ENCODE measurements at regions not wholly inside any gene's neighbourhood (a gene's known extent, or its start where the extent isn't known, plus 50 kb on each side); places are given as distances from the start of the nearest gene placed in this dataset.

DNA sequence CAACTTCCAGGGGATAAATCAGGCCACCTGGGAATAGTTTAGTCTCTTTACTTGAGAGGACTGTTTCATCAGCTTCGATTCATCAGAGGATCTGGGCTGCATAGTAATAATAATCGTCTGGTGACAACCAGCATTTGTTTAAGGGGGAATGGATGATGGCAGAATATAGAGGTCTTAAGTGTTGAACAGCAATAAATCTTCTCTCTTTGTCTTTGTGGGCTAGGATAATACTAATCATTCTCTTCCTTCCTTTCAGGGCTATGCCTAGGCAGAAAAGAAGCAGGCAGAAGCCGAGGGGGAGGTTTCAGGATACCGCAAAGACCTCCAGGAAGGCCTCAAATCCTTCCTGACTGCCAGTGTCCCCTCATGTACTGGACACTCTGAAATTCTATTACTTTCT is 150.4 kb upstream of the GAREM1 start:
- DNase-seq = no peak

DNA sequence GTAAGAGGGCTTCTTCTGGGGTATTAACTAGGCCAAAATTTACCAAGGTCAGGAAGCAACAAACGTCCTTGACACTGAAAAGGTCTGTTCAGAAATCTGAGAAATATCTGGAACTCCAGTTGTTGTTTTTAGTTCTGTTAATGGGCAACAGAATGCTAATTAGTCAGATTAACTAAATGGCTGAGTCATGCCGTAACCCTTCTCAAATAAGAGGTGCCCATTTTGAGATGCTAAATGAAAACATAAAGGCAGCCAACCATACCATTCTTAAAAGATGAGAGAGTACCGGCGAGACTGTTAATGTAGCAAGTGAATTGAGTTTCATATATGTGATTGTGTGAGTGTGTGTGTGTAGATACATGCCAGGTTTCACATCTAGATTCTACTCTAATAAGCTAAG is 147.9 kb upstream of the GAREM1 start:
- no peak for DNase-seq

DNA sequence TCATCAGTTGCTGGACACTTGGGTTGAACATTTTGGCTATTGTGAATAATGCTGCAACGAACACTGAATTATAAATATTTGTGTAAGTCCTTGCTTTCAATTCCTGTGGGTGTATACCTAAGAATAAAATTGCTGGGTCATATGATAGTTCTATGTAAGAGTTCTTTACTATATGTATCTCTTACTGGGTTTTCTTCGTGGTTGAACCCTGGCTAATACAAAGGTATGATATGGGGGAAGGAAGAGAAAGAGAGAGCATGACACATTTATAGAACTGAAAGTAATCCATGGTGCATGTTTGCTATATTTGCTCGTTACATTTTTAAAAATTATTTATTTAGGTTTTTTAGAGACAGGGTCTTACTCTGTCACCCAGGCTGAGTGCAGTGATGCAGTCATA is 143.1 kb upstream of the GAREM1 start:
- no peak for DNase-seq

DNA sequence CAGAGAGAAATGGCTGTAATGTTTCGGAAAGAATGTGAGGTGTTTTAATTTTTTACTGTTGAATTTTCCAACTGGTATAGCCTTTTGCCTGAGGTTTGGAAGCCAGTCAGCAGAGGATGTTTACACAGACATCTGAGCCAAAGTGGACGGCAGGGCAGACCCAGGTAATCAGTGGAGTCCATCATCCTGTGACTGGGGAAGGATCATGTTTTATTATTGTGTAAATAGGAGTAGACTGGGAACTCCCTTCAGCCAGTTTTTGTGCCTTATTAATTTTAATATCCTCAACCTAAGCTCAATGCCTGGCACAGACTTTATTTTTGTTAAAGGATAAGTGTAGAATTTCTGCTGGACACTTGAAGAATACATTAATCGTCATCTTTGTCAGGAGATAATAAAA is 142.0 kb upstream of the GAREM1 start:
- DNase-seq = no peak

DNA sequence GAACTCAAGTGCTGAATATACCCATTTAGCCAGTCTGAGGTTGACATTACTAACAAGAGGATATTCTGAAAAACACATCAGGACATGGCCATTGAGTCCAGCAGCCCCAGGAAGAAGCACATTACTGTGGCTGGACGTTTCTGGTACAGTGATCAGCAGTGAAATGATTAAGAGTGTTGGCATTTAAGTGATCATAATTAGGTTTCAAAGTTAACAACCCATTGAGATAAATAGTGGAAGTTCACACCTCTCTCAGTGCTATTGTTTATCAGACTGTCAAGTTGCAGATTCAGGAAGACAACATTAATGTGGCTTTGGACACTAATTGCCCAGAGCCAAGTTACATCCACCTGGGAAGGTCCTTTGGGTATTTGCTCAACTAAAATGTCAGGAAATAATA is 139.5 kb upstream of the GAREM1 start:
- DNase-seq = no peak

DNA sequence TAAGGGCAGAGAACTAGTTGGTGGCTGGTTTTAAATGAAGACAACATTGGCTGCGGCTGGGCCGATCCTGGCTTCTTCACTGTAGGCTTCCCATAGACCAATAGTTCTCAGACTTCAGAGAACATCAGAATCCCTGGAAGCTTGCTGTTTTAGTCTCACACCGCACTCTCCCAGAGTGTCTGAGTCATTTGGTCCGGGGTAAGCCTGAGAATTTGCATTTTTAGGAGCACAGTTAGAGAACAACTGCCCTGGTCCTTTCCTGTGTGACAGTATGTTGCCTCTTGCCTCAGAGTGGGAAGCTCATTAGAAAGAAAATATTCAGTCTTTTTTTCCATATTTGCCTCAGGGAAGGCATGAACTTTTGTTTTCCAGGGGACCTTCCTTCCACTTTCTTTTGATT is 137.1 kb upstream of the GAREM1 start:
- no peak for DNase-seq

DNA sequence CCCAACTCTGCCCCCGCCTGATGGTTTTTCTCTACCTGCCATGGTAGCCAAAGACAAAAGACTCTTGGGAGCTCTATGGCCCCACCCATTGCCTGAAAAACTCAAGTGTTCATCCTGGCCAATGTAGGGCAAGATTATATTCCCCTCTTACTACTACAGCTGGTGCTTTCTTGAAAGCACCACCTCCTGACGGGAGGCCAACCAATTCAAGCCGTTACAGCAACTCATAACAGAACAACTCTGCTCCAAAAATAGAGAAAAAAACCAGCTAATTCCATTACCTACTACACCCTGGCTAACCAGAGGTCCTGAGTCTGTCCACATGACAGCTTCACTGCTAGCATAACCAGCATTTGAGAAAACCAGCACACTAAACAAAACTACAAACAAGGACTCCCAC is 127.5 kb upstream of the GAREM1 start:
- DNase-seq = no peak

DNA sequence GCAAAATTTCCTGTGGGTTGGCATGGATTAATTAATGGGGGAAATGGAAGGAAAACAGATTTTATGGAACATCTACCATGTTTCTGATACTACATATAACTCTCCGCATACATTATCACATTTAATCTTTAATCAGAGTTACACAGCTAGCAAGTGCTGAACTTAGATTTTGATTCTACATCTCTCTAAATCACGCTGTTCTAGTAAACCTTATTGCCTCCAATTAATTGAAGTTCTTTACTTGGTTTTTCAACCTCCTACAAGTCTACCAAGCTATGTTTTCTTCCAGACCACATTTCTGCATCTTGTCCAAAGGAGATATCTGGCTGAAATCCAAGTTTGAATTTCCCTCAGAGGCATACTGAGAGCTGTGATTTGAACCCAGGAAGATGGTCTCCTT is 125.8 kb upstream of the GAREM1 start:
- DNase-seq = no peak

DNA sequence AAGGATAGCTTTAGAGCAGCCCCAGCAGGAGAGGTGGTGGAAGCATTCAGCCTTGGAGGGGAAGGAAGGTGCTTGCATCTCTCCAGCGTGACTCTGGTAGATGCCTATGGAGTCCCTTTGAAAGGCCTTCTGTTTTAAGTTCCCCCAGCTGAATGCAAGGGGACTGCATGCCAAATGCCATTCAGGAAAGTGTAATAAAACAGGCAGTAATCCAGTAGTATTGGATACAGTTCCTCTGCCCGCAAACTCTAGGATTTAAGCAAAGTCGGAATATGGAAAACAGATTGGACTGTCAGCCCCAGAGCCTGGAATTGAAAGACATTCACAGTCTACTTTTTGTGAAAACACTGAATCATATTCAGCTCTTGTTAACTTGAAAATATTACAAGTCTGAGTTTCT is 125.2 kb upstream of the GAREM1 start:
- DNase-seq = no peak

DNA sequence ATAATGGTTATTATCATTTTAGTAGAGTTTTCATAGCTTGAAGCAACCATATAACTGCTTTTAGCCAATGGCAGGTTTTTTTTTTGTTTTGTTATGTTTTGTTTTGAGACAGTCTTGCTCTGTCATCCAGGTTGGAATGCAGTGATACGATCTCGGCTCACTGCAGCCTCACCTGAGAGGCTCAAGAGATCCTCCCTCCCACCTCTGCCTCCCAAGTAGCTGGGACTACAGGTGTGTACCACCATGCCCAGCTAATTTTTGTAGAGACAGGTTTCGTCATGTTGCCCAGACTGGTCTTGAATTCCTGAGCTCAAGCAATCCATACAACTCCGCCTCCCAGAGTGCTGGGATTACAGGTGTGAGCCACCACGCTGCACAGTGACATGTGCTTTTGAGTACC is 117.5 kb upstream of the GAREM1 start:
- DNase-seq = no peak

DNA sequence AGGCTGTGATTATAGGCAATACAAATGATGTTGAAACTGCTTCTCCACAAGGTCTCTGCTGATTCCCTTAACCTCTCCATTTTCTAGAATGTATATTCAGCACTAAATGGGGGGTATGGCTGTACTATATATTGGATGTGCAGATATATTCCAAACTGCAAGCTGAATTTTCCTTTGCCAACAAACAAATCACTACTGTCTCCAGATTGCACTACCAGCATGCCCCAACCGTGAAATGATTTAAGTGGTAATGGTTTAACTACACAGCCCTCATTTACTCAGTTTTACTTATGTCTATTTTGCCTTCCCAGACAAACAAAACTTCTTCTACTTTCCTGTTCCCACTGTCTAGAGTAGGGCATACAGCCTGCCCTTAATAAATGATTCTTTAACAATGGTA is 112.7 kb upstream of the GAREM1 start:
- no peak for DNase-seq

DNA sequence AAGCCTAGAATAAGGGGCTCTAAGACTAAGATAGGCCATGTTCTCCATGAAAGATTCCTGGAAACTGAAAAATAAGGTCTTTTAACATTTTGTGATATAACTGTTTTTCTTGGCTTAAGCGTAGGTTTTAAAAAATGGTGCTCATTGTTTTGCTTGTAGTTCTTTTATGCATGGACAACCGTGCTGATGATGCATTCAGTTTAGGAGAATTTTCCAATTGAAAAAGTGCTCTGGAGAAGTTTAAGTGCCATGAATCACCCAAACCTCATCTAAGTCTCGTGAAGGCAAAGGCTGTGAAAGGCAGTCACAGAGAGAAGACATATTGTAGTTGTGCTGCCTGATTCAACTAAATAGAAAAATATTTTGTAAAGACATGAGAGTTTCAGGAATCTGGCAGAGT is 111.8 kb upstream of the GAREM1 start:
- no peak for DNase-seq

DNA sequence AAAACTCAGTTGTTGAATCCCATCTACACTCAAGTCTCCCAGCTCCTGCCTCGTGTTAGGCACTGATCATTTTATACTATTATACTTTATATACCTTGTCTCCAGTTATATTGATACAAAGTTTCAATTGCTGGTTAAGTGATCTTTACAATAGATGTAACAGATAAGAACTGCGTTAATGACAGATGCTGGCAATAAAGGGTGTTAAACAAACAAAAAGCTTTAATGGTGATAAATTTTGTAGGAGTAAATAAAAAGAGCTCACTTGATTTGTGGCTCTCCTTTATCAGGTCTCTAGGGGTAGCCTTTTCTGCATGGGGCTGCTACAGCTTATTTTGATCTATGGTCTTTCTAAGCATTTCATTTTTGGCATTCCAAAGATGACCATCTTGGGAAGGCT is 106.9 kb upstream of the GAREM1 start:
- DNase-seq = no peak

DNA sequence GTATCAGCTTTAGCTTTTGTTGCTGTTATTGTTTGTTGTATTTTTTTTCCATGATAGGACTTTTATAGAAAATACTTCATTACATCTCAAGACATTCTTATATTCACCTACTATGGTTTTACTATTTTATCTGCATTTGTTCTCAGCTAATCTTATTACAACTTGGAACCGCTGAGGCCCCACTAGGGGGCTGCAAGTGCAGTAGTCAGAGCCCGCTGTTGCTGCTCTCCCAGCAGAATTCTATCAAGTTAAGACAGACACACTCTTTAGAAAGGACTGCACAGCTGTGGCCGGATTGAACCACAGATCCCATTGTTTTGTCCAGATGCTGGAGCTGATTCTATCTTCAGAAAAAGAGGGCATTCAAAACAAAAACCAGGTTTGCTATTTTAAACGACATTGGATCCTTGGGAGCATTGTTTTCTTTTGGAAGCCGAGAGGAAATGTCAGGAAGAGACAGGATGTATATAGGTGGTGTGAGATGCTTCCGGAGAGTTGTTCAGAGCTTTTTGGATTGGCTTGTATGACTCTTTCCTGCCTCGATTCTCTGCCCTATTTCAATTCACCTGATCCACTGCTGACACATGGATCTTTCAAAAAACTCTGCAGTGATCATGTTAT is 105.7 kb upstream of the GAREM1 start:
- DNase-seq = no peak

DNA sequence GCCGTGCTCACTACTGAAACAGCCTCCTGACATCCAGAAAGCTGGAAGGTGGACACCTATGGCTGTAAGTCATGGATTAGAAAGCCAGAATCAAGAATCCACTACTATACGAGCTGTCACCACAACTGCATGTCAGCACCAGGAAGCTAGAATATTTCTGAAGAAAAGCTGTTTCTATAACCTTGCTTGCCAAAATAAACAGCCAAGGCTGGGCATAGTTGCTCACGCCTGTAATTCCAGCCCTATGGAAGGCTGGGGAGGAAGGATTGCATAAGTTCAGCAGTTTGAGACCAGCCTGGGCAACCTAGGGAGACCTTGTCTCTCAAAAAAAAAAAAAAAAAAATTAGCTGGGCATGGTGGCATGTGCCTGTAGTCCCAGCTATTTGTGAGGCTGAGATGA is 96.3 kb upstream of the GAREM1 start:
- no peak for DNase-seq

DNA sequence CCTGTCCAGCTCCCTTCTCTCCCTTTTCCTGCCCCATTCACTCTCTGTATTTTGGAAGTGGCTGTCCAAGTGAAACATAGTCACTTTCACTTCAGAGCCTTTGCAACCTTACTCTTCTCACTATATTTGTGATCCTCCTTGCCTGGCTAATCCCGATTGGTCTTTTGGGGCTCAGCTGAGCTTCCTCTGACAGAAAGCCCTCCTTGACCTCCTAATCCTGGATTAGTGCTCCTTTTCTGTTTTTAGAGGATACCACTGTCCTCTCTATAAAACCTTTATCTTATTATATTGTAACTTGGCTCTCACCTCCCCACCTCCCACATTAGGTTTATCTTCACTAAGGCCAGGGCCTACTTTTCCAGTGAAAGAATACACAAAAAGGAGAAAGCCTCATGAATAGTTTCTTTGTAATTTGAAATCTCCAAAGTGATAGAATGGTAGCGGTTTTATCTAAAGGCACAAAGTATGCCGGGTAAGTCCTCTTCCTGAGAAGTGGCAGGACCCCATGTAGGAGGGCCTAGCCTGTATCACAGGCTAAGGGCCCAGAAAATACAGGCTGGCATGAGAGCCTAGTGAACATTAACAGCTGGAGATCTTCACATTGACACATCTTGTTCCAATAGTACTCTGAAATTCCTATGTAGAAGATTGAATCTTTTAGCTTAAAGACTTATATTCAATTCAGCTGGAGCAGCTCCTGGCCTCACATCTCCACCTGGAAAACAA is 83.1 kb upstream of the GAREM1 start:
- no peak for DNase-seq

DNA sequence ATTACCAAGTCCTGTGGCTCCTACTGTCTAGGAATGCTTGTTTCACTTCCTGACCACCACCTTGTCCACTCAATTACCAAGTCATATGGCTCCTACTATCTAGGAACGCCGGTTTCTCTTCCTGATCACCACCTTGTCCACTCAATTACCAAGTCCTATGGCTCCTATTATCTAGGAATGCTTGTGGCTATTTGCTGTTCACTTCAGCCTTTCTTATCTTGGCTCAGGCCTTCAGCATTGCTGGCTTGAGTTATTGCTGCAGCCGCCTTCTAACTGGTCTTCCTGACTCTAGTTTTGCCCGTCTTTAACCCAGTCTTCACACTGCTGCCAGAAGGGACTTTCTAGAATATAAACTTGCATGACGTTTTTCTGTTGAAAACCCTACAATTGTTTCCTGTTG is 82.5 kb upstream of the GAREM1 start:
- DNase-seq = no peak

DNA sequence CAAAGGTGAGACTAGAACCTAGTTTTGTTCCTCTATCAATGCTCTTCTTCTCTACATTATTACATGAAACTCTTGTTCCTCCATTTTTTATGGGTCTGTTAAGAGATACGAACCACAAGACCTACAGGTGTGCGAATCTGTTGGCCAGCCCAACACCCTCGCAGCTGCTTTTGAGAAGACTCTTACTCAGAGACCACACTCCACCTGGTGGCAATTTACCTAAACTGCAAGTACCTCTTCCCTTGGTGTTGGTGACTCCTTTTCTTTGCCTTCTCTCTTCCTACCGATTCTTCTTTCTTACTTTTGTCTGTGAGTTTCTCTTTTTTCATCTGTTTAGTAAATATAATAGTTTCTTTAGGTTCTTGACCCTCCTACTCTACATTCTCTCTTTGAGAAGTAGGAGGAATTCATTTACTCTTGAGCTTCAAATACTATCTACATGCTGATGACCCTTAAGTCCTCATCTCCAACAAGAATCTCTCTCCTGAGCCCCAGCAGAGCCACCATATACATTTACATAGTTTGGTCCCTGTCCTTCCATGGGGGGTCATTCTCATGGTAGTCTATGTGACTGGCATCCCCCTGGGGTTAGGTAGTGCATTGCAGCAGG is 81.8 kb upstream of the GAREM1 start:
- DNase-seq = peak; percentile 49

DNA sequence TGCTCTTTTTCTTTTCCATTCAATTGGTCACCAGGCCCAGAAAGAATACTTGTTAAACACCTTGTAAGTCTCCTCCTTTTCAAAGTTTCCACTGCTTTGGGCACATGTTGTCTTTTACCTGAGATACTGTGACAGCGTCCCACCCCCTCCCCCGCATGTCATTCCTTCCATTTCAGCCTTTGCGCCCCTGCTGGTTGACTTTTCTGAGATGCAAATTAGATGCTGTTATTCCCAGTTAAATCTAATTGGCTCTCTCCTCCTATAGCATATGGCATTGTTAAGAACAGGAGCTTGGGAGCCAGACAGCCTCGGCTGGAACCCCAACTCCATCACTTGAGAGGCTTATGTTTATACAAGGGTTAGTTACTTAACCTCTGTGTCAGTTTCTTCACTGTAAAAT is 80.3 kb upstream of the GAREM1 start:
- DNase-seq = no peak

DNA sequence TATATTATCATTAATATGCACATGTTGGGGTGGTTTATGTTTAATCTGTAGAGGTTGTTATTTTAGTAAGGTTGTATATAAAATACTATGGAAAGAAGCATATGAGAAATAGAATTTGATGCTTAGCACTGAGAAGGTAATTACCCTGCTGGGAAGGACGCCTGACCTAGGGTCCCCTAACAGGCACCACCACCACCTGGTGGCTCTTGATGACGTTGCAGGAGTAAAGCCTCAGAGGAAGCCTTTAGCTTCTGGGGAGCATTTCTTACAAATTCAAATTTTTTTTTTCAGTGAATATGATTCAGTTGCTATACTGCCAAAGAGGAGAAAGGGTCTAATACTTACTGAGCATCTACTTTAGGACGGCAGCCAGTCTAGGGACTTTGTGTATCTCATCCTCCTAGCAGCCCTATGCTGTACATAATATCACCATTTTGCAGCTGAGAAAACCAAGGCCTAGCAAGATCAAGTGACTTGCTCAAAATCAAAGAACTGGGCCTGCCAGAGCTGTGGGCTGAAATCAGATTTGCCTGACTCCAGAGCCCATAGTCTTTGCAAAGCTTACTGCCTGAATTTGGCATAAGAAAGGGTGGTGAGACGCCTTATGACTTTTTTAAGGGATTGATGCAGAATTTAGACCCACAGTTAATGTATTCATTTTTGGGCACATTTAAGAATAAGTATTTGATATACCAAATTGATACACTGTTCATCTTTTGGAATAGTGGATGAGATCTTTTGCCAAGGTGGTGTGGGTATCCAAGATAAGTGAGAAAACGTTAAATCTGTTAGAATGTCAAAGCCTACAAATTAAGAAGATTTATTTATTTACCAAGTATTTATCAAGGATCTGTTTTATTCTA is 78.8 kb upstream of the GAREM1 start:
- peak; percentile 29 for DNase-seq

DNA sequence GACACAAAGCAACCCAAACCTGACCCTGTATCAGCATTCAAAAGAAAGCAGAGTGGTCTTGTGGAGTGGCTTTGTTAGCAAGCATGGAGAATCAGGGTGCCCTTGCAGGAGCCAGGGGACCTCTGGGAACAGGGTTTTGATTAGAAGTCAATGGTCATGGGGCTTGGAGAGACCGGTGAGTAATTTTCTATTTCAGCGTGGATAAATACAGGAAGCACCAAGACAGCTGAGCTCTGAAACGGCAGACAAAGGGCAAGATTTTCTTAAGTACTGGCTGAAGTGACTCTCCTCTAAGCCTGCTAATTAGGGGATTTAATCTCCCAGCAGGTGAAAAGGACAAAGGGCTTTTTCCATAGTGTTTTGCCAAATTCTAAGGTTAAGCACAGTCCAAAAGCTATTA is 78.0 kb upstream of the GAREM1 start:
- DNase-seq = no peak

DNA sequence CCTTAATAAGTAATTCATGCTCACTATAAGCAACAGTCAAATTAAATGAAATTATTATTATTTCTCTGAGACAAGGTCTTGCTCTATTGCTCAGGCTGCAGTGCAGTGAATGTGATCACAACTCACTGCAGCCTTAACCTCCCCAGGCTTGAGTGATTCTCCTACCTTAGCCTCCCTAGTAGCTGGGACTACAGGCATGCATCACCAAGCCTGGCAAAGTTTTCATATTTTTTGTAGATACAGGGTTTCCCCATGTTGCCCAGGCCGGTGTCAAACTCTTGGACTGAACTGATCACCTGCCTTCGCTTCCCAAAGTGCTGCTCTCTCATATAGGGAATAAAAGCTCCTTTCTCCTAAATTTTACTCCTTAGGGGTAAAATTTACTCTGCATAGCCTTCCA is 74.9 kb upstream of the GAREM1 start:
- DNase-seq = no peak

DNA sequence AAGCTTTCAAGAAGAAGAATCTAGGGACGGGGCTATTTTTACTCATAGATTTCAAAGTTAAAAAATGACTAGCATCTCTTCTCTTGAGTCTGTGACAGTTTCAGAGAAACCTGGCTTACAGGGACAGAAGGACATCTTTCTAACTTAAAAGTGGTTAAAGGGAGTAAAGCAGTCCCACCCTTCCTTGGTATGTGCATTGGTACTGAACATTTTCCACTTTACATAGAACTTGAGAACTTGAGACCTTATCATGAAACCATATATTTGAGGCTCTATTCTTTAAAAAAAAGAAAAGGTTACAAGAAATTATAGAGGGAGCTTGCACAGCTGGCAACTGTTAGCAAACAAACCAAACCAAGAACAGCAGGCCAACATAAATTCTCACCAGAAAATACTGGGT is 73.4 kb upstream of the GAREM1 start:
- no peak for DNase-seq
